DND-41 (cell line): ENCODE measurements at regions not wholly inside any gene's neighbourhood (a gene's known extent, or its start where the extent isn't known, plus 50 kb on each side); places are given as distances from the start of the nearest gene placed in this dataset.

Experiments
- ATAC-seq: fragments of 200-7000 bp; cut with Tn5 transposase; 3 replicates; pipeline ENCODE4 v1.9.1; 2021; ENCODE audit warnings: low read depth; ENCODE audit not compliant: insufficient read depth
- DNase-seq: peaks from one replicate; pipeline ENCODE4 v3.0.0-alpha.2; 2020
- H2AFZ ChIP-seq: 2 replicates; pipeline ENCODE4 v1.6.0; 2012; ENCODE audit warnings: low read depth, low read length
- H3K27ac ChIP-seq: 2 replicates; pipeline ENCODE4 v1.5.1; 2012; ENCODE audit warnings: low read length, inconsistent platforms
- H3K27me3 ChIP-seq: fragments of 200-600 bp; sonication (generic); 2 replicates; pipeline ENCODE4 v1.6.0; 2012; ENCODE audit warnings: low read length, mild to moderate bottlenecking, inconsistent platforms; ENCODE audit not compliant: insufficient read depth, poor library complexity
- H3K36me3 ChIP-seq: 2 replicates; pipeline ENCODE4 v1.5.1; 2012; ENCODE audit warnings: low read length, inconsistent platforms; ENCODE audit not compliant: insufficient read depth
- H3K4me1 ChIP-seq: 2 replicates; pipeline ENCODE4 v1.5.1; 2012; ENCODE audit warnings: mild to moderate bottlenecking, low read length; ENCODE audit not compliant: insufficient read depth
- H3K4me2 ChIP-seq: 2 replicates; pipeline ENCODE4 v1.6.0; 2012; ENCODE audit warnings: mild to moderate bottlenecking, moderate library complexity, low read length, inconsistent platforms; ENCODE audit not compliant: insufficient read depth
- H3K4me3 ChIP-seq, 2 experiments: fragments of 200-600 bp in 1 of 2; shearing (Covaris generic) in 1 of 2; 2 replicates each; pipeline ENCODE4 v1.5.1; 2012 to 2016; ENCODE audit warnings: inconsistent platforms in 2 of 2, low read length in 2 of 2, mild to moderate bottlenecking in 2 of 2, low read depth in 1 of 2, moderate library complexity in 1 of 2
- H3K79me2 ChIP-seq: 2 replicates; pipeline ENCODE4 v1.6.0; 2012; ENCODE audit warnings: low read length, inconsistent platforms; ENCODE audit not compliant: insufficient read depth
- H3K9ac ChIP-seq: 2 replicates; pipeline ENCODE4 v1.6.0; 2012; ENCODE audit warnings: low read depth, mild to moderate bottlenecking, inconsistent platforms, low read length, moderate library complexity
- H3K9me3 ChIP-seq: 2 replicates; pipeline ENCODE4 v1.5.1; 2012; ENCODE audit warnings: low read length, moderate library complexity, mild to moderate bottlenecking, inconsistent platforms; ENCODE audit not compliant: insufficient read depth, severe bottlenecking
- H4K20me1 ChIP-seq: 2 replicates; pipeline ENCODE4 v1.6.0; 2012; ENCODE audit warnings: low read length; ENCODE audit not compliant: insufficient read depth
- CTCF ChIP-seq: IDR thresholded peaks from 2 replicates; pipeline ENCODE4 v1.5.1; 2012; ENCODE audit warnings: borderline replicate concordance, low read length, moderate library complexity, mild to moderate bottlenecking; ENCODE audit not compliant: poor library complexity, severe bottlenecking; ENCODE audit errors: extremely low read depth
- EZH2 ChIP-seq: IDR thresholded peaks from 3 replicates; pipeline ENCODE4 v1.6.1; 2012; ENCODE audit warnings: borderline replicate concordance, low read depth, mild to moderate bottlenecking, moderate library complexity, low read length, inconsistent platforms; ENCODE audit not compliant: severe bottlenecking

GRCh38 chr2:57204364-57204763 is 842.2 kb upstream of the VRK2 start:
- Histone ChIP-seq H3K79me2 (no peaks in the 10 kb centered on the region), H3K9me3 (no peaks in the 10 kb centered on the region), H3K27me3 (no peaks in the 10 kb centered on the region), H3K4me3 (no peak overlapping the region), H2AFZ (no peak overlapping the region), H3K4me1 (no peaks in the 10 kb centered on the region), H3K4me2 (no peak overlapping the region), H4K20me1 (no peaks in the 10 kb centered on the region), H3K9ac (no peak overlapping the region), H3K36me3 (no peaks in the 10 kb centered on the region), H3K27ac (no peak overlapping the region)
- DNase-seq (no peak), ATAC-seq (no peak)
- no peak for TF ChIP-seq EZH2
- TF ChIP-seq CTCF, result no peak

DNA sequence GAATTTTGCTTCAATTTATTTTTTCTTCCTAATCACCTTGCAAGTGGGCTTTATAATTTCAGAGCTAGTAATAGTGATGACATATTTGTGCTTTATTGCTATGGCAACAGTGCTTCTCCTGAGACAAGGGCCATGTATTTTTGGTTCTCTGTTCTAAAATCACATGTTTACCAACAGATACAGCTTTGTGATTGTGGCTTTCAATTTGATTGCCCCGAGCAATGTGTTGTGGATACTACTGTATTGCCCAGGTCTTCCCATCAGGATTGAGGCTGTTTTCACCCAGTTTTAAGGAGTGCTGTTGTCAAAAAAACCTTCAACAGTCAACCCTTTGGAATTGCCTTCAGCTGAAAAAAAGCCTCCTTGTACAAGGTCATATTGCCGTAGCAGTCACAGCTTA is 841.4 kb upstream of the VRK2 start:
- H3K79me2 ChIP-seq, result no peaks in the 10 kb centered on the region
- no peaks in the 10 kb centered on the region for H3K4me1 ChIP-seq
- H3K36me3 ChIP-seq, result no peaks in the 10 kb centered on the region
- TF ChIP-seq CTCF, result no peak
- TF ChIP-seq EZH2, result no peak
- no peak overlapping the region for H3K4me2 ChIP-seq
- H3K9me3 ChIP-seq, result no peaks in the 10 kb centered on the region
- H3K27me3 ChIP-seq, result no peaks in the 10 kb centered on the region
- ATAC-seq, result no peak
- H3K4me3 ChIP-seq, result no peak overlapping the region
- H3K27ac ChIP-seq, result no peak overlapping the region
- no peak overlapping the region for H3K9ac ChIP-seq
- no peak overlapping the region for H2AFZ ChIP-seq
- H4K20me1 ChIP-seq, result no peaks in the 10 kb centered on the region
- no peak for DNase-seq

DNA sequence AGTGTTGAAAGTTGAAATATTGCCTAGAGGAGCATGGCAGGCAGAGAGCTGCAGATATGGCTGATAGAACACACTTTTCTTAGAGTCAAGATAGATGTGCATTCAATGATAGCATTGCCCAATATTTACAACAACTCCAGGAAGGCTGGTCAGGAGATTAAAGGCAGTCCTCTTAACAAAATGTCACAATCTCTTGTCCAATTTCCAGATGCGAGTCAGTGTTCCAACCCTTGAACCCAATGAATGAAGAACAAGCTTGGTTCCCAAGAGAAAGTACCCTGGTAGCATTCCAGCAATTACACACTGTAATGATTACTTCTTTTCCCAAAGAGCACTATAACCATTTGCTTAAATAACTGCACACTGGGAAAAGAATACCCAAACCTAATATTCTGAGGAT is 839.4 kb upstream of the VRK2 start:
- H3K27me3 ChIP-seq, result no peaks in the 10 kb centered on the region
- no peak for ATAC-seq
- no peak overlapping the region for H3K27ac ChIP-seq
- no peak overlapping the region for H3K4me2 ChIP-seq
- no peaks in the 10 kb centered on the region for H3K36me3 ChIP-seq
- no peaks in the 10 kb centered on the region for H3K4me1 ChIP-seq
- H3K4me3 ChIP-seq, result no peak overlapping the region
- no peaks in the 10 kb centered on the region for H3K9me3 ChIP-seq
- no peak overlapping the region for H3K9ac ChIP-seq
- H2AFZ ChIP-seq, result no peak overlapping the region
- H3K79me2 ChIP-seq, result no peaks in the 10 kb centered on the region
- TF ChIP-seq CTCF, result no peak
- no peak for TF ChIP-seq EZH2
- DNase-seq, result no peak
- no peaks in the 10 kb centered on the region for H4K20me1 ChIP-seq

- no peak overlapping the region for H3K9ac ChIP-seq
- no peaks in the 10 kb centered on the region for H3K4me1 ChIP-seq
- no peak overlapping the region for H2AFZ ChIP-seq
- TF ChIP-seq EZH2 (no peak), CTCF (no peak)
- no peak overlapping the region for H3K27ac ChIP-seq
- DNase-seq (no peak), ATAC-seq (no peak)
- no peaks in the 10 kb centered on the region for H3K9me3 ChIP-seq
- H3K4me2 ChIP-seq, result no peak overlapping the region
- no peaks in the 10 kb centered on the region for H3K27me3 ChIP-seq
- H3K79me2 ChIP-seq, result no peaks in the 10 kb centered on the region
- no peak overlapping the region for H3K4me3 ChIP-seq
- H3K36me3 ChIP-seq, result no peaks in the 10 kb centered on the region
- no peaks in the 10 kb centered on the region for H4K20me1 ChIP-seq
These were observed 836.8 kb upstream of the VRK2 start for GRCh38 chr2:57209799-57210198.
